GM19328 (cell line): ENCODE measurements at regions not wholly inside any gene's neighbourhood (a gene's known extent, or its start where the extent isn't known, plus 50 kb on each side); places are given as distances from the start of the nearest gene placed in this dataset.

ENCODE experiments used
- ATAC-seq: cut with Tn5 transposase; IDR thresholded peaks from one replicate; pipeline ENCODE4 v1.9.1; 2021; ENCODE audit warnings: mild to moderate bottlenecking, moderate library complexity; ENCODE audit not compliant: unreplicated experiment

GRCh38 chr5:40416098-40416497, 263.6 kb upstream of the PTGER4 start:
- ATAC-seq = no peak

GRCh38 chr5:40414922-40415321, 264.8 kb upstream of the PTGER4 start:
- ATAC-seq = no peak

GRCh38 chr5:40413743-40414142, 266.0 kb upstream of the PTGER4 start:
- no peak for ATAC-seq

- no peak for ATAC-seq
These were observed 266.9 kb upstream of the PTGER4 start for GRCh38 chr5:40412771-40413170.

GRCh38 chr5:40410964-40411635, 268.6 kb upstream of the PTGER4 start:
- ATAC-seq = no peak

- ATAC-seq = no peak
These were observed 269.4 kb upstream of the PTGER4 start for GRCh38 chr5:40410231-40410861.

- ATAC-seq = no peak
These were observed 270.1 kb upstream of the PTGER4 start for GRCh38 chr5:40409601-40410000.

DNA sequence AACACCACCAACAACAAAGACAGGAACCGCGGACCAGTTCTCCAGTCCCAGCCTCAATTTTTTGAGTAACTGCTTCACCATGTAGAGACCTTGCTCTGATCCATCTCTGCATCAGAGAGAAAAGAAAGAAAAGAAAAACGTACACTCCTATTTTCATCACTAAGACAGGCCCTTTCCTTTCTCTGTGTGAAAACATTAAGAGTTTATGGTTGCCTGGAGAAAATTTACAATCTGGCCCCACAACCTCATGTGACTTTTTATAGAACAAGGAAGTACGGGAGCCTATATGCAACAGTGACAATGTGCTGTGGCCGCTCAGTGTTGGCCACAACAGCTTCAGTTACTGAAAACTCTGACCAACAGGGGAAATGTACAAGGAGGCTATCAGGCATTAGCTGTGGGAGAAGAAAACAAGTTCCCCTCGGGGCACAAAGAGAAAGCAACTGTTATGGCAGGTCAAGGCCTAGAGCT, 272.9 kb upstream of the PTGER4 start:
- peak; percentile 37 for ATAC-seq

GRCh38 chr5:40405996-40406740, 273.5 kb upstream of the PTGER4 start:
- no peak for ATAC-seq

GRCh38 chr5:40405230-40405629, 274.5 kb upstream of the PTGER4 start:
- ATAC-seq = no peak

DNA sequence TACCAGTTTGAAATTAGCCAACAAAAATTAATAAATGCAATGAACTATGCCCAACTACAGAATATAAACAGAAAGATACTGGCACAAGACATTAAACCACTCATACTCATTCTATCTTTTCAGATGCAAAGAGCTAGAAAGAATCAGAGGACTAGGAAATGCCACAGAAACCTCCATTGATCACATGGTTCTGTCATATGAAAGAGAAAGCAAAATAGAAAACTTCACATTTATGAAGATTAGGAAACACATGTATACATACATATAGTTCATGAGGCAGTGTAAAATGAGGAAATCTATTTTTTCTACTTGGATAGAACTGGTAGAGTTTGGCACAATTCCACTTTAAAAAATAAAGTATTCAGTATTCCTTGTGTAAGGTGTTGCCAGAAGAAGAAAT, 275.1 kb upstream of the PTGER4 start:
- ATAC-seq = peak; percentile 41

GRCh38 chr5:40402007-40402364, 277.7 kb upstream of the PTGER4 start:
- ATAC-seq = no peak

DNA sequence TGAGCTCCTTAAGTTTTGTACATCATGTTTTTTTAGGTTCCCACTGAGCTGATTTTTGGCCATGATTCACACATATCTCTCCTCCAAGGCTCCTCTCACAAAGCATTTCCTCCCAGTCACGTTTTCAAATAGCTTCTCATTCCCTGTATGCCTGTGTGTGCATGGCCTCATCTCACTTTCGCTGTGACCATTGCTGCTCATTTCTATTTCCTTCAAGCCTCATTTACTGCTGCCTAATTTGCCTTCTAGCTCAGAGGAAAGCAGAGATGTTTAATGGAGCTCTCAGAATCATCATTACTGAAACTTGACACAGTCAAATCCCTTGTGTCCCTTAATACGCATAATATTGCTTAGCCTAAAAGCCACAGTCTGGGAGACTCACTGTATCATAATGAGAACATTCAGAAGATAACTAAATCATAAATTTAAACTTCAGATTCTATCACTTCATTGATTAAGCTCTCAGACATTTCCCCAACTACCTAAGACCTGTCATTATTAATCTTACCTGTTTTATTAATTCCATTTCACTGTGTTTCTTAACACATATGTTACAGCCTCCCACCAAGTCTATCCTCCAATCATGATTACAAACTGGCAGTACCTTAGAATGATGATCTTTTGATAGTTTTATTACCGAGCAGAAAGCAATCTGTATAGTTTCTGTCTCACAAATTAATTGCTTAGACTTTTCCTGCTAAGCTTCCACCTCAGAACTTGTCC, 278.3 kb upstream of the PTGER4 start:
- ATAC-seq = no peak

GRCh38 chr5:40400245-40400644, 279.5 kb upstream of the PTGER4 start:
- no peak for ATAC-seq

- ATAC-seq = no peak
These were observed 280.4 kb upstream of the PTGER4 start for GRCh38 chr5:40399349-40399748.

DNA sequence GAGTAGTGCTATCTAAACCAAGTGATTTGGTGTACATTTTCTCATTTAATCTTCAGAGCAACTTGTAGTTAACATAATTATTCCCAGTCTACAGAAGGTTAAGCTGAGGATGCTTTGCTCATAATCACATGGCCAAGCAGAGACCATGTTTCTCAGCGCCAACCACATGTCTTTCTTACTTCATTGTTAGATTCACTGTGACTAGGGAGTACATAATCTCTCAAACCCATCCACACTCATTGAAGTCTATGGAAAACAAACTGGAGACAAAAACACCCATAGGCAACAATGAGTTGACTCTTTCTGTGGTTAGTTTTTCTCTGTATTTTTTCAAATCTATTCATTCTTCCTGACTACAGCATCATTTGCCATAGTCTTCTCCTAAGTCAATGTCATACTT, 281.7 kb upstream of the PTGER4 start:
- ATAC-seq = no peak

DNA sequence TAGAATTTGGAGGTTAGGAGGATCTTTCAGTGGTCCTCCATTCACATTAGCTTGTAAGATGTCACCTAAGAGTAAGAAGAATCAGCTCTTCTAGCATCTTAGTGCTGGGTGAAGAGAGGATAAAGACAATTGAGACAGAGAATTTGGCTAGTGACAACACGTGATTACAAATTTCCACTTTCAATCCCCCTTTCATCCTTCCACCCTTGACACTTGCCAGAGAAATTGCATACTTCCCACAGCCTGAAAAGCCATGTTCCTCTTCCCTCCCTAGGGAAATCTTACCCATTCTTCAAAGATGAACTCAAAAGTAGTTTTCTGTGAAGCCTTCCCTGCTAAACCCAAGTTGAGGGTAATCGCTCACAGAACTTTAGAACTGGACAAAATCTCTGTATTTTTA, 282.6 kb upstream of the PTGER4 start:
- no peak for ATAC-seq

GRCh38 chr5:40396317-40396716, 283.4 kb upstream of the PTGER4 start:
- no peak for ATAC-seq

GRCh38 chr5:40395251-40395650, 284.5 kb upstream of the PTGER4 start:
- no peak for ATAC-seq

GRCh38 chr5:40394698-40395097, 285.0 kb upstream of the PTGER4 start:
- no peak for ATAC-seq

- no peak for ATAC-seq
These were observed 288.1 kb upstream of the PTGER4 start for GRCh38 chr5:40391642-40392041.
